Lung (tissue), 11 donors: ENCODE measurements at regions not wholly inside any gene's neighbourhood (a gene's known extent, or its start where the extent isn't known, plus 50 kb on each side); places are given as distances from the start of the nearest gene placed in this dataset.

Experiments used
- ATAC-seq: fragments of 200-7000 bp; cut with Tn5 transposase; one replicate; pipeline ENCODE4 v1.9.1; 2020; ENCODE audit warnings: moderate number of reproducible peaks; ENCODE audit not compliant: insufficient read depth, low FRiP score
- DNase-seq, 3 donors: peaks; one replicate each; pipeline ENCODE4 v3.0.0-alpha.2; 2013 to 2017
- H3K27ac ChIP-seq, 2 donors: one replicate each; pipeline ENCODE4 v1.5.1; 2013; ENCODE audit warnings: mild to moderate bottlenecking in 2 of 2, moderate library complexity in 2 of 2, control low read depth in 1 of 2, inconsistent platforms in 1 of 2, low read depth in 1 of 2, low read length in 1 of 2
- H3K27me3 ChIP-seq, 3 donors: one replicate each; pipeline ENCODE4 v1.5.1; 2013; ENCODE audit warnings: low read length in 2 of 3; ENCODE audit not compliant: control insufficient read depth in 3 of 3, insufficient read depth in 3 of 3
- H3K36me3 ChIP-seq, 4 donors: one replicate each; pipeline ENCODE4 v1.5.1; 2013; ENCODE audit warnings: low read length in 4 of 4, mild to moderate bottlenecking in 1 of 4, moderate library complexity in 1 of 4; ENCODE audit not compliant: control insufficient read depth in 4 of 4, insufficient read depth in 4 of 4
- H3K4me1 ChIP-seq, 5 donors: one replicate each; pipeline ENCODE4 v1.5.1; 2013; ENCODE audit warnings: low read length in 5 of 5, mild to moderate bottlenecking in 2 of 5, moderate library complexity in 1 of 5; ENCODE audit not compliant: control insufficient read depth in 5 of 5, insufficient read depth in 5 of 5
- H3K4me3 ChIP-seq: one replicate; pipeline ENCODE4 v1.5.1; 2013; ENCODE audit warnings: mild to moderate bottlenecking, control low read depth, moderate library complexity
- H3K9ac ChIP-seq, 2 donors: one replicate each; pipeline ENCODE4 v1.5.1; 2013; ENCODE audit warnings: low read length in 2 of 2, control low read depth in 1 of 2; ENCODE audit not compliant: insufficient read depth in 1 of 2
- H3K9me3 ChIP-seq, 4 donors: one replicate each; pipeline ENCODE4 v1.5.1; 2013; ENCODE audit warnings: low read length in 3 of 4, mild to moderate bottlenecking in 1 of 4, moderate library complexity in 1 of 4; ENCODE audit not compliant: control insufficient read depth in 4 of 4, insufficient read depth in 3 of 4
- CTCF ChIP-seq: IDR thresholded peaks from 2 replicates; pipeline ENCODE4 v1.5.1; 2012; ENCODE audit warnings: mild to moderate bottlenecking; ENCODE audit errors: control extremely low read depth, extremely low read depth
- WGBS, 2 donors: extraction: QIAGEN DNeasy Blood & Tissue Kit; methylation state at CpG; one replicate each; pipeline ENCODE4 v1.1.7; 2013; 5-methylcytosine and 5-hydroxymethylcytosine counted together
- donor health status: control.
- donor health status: control.
- donor health status: Bipolar disorder and iron deficiency.
- donor health status: healthy.
- donor health status: DM: yes; HTN: yes; CAD: no.

DNA sequence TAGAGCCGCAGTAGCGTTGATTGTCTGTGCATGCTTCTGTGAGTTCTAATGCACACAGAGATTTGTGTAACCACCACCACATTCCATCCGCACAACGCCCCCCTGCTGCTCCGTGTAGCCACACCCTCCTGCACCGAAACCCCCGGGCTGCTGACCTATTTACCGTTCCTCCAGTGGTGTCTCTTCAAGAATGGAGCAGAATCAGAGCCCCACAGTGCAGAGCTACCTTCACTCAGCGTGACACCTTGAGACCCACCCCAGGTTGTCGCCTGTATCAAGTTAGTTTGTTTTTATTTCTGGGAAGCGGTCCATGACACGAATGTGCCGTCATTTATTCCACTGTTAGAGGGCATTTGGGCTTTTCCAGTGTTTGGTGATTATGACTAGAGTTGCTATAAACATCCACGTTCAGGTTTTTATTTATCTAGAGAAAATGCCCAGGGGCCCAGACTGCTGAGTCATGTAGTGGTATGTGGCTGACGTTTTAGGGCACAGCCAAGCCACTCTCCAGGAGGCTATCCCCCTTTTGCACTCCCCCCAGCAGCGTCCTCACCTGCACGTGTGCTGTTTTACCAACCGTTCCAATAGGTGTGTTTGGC is 266.8 kb downstream of the NDUFA10 start:
- H3K4me1 ChIP-seq: peaks cover 0 to 18% (median 9%) of the 10 kb centered on the region in 5 donors
- H3K27me3 ChIP-seq: no peaks in the 10 kb centered on the region
- peak in 2 of 3 donors; percentile 18 to 45 for DNase-seq
- no peak overlapping the region for H3K27ac ChIP-seq
- no peak for ATAC-seq
- 66 to 78% methylated on average over 18 of the region's 18 CpGs for WGBS, 2 donors
- H3K4me3 ChIP-seq: no peak overlapping the region
- TF ChIP-seq CTCF: no peak
- no peak overlapping the region for H3K9ac ChIP-seq
- H3K36me3 ChIP-seq: no peaks in the 10 kb centered on the region
- H3K9me3 ChIP-seq: peaks cover 0 to 12% (median 0%) of the 10 kb centered on the region in 4 donors

DNA sequence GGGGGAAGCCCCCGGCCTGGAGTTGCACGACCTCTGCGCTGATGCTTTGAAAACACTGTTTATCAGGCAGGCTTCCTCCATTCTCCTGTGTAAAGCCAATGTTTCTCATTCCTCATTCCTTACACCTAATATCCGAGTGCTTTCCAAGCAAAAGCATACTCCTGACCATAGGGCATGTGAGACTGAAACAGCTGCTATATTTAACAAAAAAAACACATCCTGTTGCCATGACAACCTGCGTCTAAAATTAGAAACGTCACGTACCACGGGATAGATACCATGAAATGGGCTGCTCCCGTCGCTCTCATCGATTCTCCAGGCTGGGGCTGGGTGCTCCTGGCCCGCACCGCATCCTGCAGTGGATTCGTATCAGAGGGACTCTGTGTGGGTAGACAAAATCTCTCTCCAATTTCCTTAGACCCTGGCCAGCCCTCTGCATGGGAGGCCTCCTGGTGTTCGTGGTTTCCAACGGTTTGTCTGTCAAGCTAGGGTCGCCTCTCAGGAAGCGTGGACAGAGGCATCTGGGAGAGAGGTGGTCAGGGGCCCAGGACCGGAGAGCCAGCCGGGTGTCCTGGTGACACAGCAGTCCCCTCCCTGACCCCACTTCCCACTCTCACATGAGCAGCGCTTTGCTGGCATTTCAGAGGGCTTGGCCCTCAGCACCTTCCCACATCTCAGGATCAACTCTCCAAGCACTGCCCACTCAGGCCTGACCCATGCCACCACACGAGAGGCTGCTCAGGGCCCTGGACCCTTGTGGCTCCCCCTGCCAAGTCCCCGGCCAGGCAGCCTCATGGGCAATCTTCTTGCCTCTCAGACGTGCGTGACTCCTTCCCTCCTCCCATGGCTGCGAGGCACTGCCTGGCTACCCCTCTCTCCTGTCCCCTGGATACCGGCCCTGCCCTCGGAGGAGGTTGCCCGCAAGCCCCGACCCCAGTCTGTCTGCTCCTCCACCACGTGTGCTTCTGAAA is 268.1 kb downstream of the NDUFA10 start:
- H3K4me1 ChIP-seq: peaks cover 0 to 23% (median 9%) of the 10 kb centered on the region in 5 donors
- no peaks in the 10 kb centered on the region for H3K27me3 ChIP-seq
- no peak for ATAC-seq
- no peak for TF ChIP-seq CTCF
- H3K9me3 ChIP-seq: peaks cover 0 to 12% (median 0%) of the 10 kb centered on the region in 4 donors
- H3K27ac ChIP-seq: no peak overlapping the region
- no peaks in the 10 kb centered on the region for H3K36me3 ChIP-seq
- no peak overlapping the region for H3K9ac ChIP-seq
- DNase-seq: peak; percentile 75 to 93 (median 91)
- WGBS, 2 donors: 56 to 58% methylated on average over 31 of the region's 31 CpGs
- H3K4me3 ChIP-seq: no peak overlapping the region

DNA sequence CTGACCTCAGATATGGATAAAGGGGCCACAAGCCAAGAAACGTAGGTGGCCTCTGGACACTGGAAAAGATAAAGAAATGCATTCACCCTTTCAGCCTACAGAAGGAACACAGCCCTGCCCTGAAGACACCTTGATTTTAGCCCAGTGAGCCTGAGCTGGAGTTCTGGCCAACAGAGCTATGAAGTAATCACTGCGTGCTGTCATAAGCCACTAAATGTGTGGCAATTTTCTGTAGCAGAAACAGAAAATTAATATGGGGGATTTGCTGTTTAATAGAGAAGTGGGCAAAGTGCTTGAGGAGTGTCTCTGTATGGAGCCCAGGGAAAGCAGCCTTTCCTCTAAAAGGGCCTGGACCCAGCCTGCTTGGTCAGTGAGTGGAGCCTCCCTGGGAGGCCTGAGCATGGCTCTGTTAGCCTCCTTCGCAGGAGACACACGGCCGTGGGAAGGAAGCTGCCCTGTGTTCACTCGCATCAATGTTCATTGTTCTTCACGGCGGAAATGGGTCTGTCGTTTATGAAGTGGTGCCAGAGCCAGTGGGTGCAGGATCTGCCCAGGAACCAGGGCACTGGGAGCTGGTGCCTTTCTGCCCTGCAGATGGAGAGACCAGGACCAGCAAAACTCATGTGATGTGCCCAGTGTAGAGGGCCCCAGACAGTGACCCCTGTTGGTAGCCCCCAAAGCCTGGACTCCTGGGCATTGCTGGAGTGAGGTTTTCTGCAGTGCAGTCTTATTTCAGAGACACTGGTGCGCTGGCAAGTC is 268.9 kb downstream of the NDUFA10 start:
- H3K9me3 ChIP-seq: peaks cover 0 to 10% (median 0%) of the 10 kb centered on the region in 4 donors
- peak in 2 of 3 donors; percentile 27 to 34 for DNase-seq

More for the DNA sequence above, 268.9 kb downstream of the NDUFA10 start:
- WGBS, 2 donors: 50 to 55% methylated on average over 10 of the region's 10 CpGs
- Histone ChIP-seq H3K9ac (no peak overlapping the region), H3K27ac (no peak overlapping the region), H3K4me3 (no peak overlapping the region), H3K4me1 (peaks cover 0 to 32% (median 17%) of the 10 kb centered on the region in 5 donors), H3K36me3 (no peaks in the 10 kb centered on the region), H3K27me3 (no peaks in the 10 kb centered on the region)
- no peak for TF ChIP-seq CTCF
- no peak for ATAC-seq
